GM23338 (cell line): ENCODE measurements at regions not wholly inside any gene's neighbourhood (a gene's known extent, or its start where the extent isn't known, plus 50 kb on each side); places are given as distances from the start of the nearest gene placed in this dataset.
A peak's percentile ranks its signal among the peaks of the same experiment; 100 is the strongest.

Experiments
- ATAC-seq: fragments of 200-7000 bp; cut with Tn5 transposase; 3 replicates; pipeline ENCODE4 v1.9.1; 2020
- DNase-seq: peaks from one replicate; pipeline ENCODE4 v3.0.0-alpha.2; 2015; ENCODE audit warnings: low spot score
- H2AFZ ChIP-seq: fragments of 200-600 bp; sonication (generic); 2 replicates; pipeline ENCODE4 v1.8.0; 2016; ENCODE audit warnings: antibody characterized with exemption, mild to moderate bottlenecking, moderate library complexity
- H3F3A ChIP-seq: fragments of 200-600 bp; sonication (generic); replicated peaks from 2 replicates; pipeline ENCODE4 v1.8.0; 2017; ENCODE audit warnings: antibody characterized with exemption, mixed run types, low read depth
- H3K27ac ChIP-seq: fragments of 200-600 bp; sonication (generic); 2 replicates; pipeline ENCODE4 v1.6.1; 2016; ENCODE audit warnings: low read depth
- H3K27me3 ChIP-seq: fragments of 200-600 bp; sonication (generic); 2 replicates; pipeline ENCODE4 v1.8.0; 2016; ENCODE audit warnings: mild to moderate bottlenecking, mixed run types, moderate library complexity; ENCODE audit not compliant: insufficient read depth
- H3K36me3 ChIP-seq: fragments of 200-600 bp; sonication (generic); 2 replicates; pipeline ENCODE4 v1.8.0; 2016; ENCODE audit warnings: mild to moderate bottlenecking; ENCODE audit not compliant: insufficient read depth
- H3K4me1 ChIP-seq: fragments of 200-600 bp; sonication (generic); 2 replicates; pipeline ENCODE4 v1.8.0; 2016; ENCODE audit warnings: mild to moderate bottlenecking, moderate library complexity; ENCODE audit not compliant: insufficient read depth
- H3K4me2 ChIP-seq: fragments of 200-600 bp; sonication (generic); 2 replicates; pipeline ENCODE4 v1.7.1; 2017; ENCODE audit warnings: mixed run types
- H3K4me3 ChIP-seq: fragments of 200-600 bp; sonication (generic); 2 replicates; pipeline ENCODE4 v1.6.1; 2016; ENCODE audit warnings: mixed run types
- H3K79me2 ChIP-seq: fragments of 200-600 bp; sonication (generic); replicated peaks from 2 replicates; pipeline ENCODE4 v1.8.0; 2017; ENCODE audit warnings: mild to moderate bottlenecking; ENCODE audit not compliant: insufficient read depth
- H3K9me2 ChIP-seq: fragments of 200-600 bp; sonication (generic); 2 replicates; pipeline ENCODE4 v1.8.0; 2017; ENCODE audit not compliant: insufficient read depth
- H4K20me1 ChIP-seq: fragments of 200-600 bp; sonication (generic); replicated peaks from 2 replicates; pipeline ENCODE4 v1.8.0; 2017; ENCODE audit warnings: mild to moderate bottlenecking; ENCODE audit not compliant: insufficient read depth
- H3K27ac Mint-ChIP-seq: 2 replicates; pipeline ENCODE4 v1.8.0; 2020; ENCODE audit warnings: inconsistent platforms, mild to moderate bottlenecking, moderate library complexity, mixed read lengths
- H3K27me3 Mint-ChIP-seq: 3 replicates; pipeline ENCODE4 v1.8.0; 2022; ENCODE audit warnings: low read depth, mild to moderate bottlenecking, moderate library complexity, mixed read lengths, inconsistent platforms; ENCODE audit not compliant: insufficient read depth, poor library complexity
- H3K36me3 Mint-ChIP-seq: 3 replicates; pipeline ENCODE4 v1.8.0; 2021; ENCODE audit warnings: low read depth, mild to moderate bottlenecking, inconsistent platforms, moderate library complexity, mixed read lengths
- H3K4me1 Mint-ChIP-seq: 3 replicates; pipeline ENCODE4 v1.8.0; 2020; ENCODE audit warnings: mild to moderate bottlenecking, inconsistent platforms, mixed read lengths
- H3K4me3 Mint-ChIP-seq: 3 replicates; pipeline ENCODE4 v1.8.0; 2021; ENCODE audit warnings: moderate library complexity, mild to moderate bottlenecking, inconsistent platforms, mixed read lengths
- H3K9me3 Mint-ChIP-seq: 3 replicates; pipeline ENCODE4 v1.8.0; 2020; ENCODE audit warnings: moderate library complexity, mild to moderate bottlenecking, inconsistent platforms, mixed read lengths
- CREB1 ChIP-seq: fragments of 250-450 bp; sonication (Bioruptor Pico); IDR thresholded peaks from 2 replicates; pipeline ENCODE4 v1.5.0; 2020; ENCODE audit warnings: low read depth, mild to moderate bottlenecking, moderate library complexity
- EZH2 ChIP-seq: fragments of 200-600 bp; sonication (generic); IDR thresholded peaks from one replicate; pipeline ENCODE4 v1.8.0; 2017; ENCODE audit warnings: antibody characterized with exemption, mild to moderate bottlenecking, low read depth; ENCODE audit not compliant: unreplicated experiment
- EZH2phosphoT487 ChIP-seq: fragments of 200-600 bp; sonication (generic); IDR thresholded peaks from one replicate; pipeline ENCODE4 v1.8.1; 2018; ENCODE audit warnings: antibody characterized with exemption; ENCODE audit not compliant: unreplicated experiment
- POLR2AphosphoS5 ChIP-seq: IDR thresholded peaks from 2 replicates; pipeline ENCODE4 v1.6.1; 2016; ENCODE audit warnings: antibody characterized with exemption, low read depth
- STAT1 ChIP-seq: IDR thresholded peaks from one replicate; pipeline ENCODE4 v1.6.1; 2016; ENCODE audit warnings: antibody characterized with exemption; ENCODE audit not compliant: unreplicated experiment
- ZNF114 ChIP-seq: fragments of 250-450 bp; sonication (Bioruptor Pico); IDR thresholded peaks from 2 replicates; pipeline ENCODE4 v1.5.0; 2020; ENCODE audit warnings: mild to moderate bottlenecking, moderate library complexity
- ZNF331 ChIP-seq: fragments of 250-450 bp; sonication (Bioruptor Pico); IDR thresholded peaks from 2 replicates; pipeline ENCODE4 v1.5.0; 2020; ENCODE audit warnings: low read depth, mild to moderate bottlenecking, moderate library complexity
- ZNF462 ChIP-seq: fragments of 250-450 bp; sonication (Bioruptor Pico); IDR thresholded peaks from 2 replicates; pipeline ENCODE4 v1.5.0; 2020; ENCODE audit warnings: mild to moderate bottlenecking, moderate library complexity
- TF ChIP-seq, protein P1 (sequence below): IDR thresholded peaks from 2 replicates; pipeline ENCODE4 v1.6.1; 2016; ENCODE audit warnings: antibody characterized with exemption

DNA sequence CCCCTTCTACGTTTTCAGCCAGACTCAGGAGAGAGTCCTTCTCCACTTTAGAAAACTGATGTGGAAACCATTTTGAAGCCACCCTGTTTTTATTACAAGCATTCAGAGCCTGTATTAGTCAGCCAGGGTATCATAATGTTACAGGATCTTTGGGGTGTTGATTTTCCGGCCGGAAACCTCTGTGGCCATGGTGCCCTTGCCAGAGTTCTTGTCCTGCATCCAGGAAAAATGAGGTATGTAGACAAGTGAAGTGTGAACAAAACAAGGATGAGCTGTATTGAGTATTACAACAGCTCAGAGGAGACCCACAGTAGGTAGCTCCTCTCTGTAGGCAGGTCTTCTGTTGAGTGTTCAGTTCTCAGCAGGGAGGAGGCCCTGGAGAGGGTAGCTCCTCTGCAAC is 241.0 kb upstream of the COPS8 start (continued):
- TF ChIP-seq ZNF462 (CRISPR knock-in tag) (no peak), ZNF114 (CRISPR knock-in tag) (no peak), EZH2 (no peak), POLR2AphosphoS5 (no peak), ZNF331 (CRISPR knock-in tag) (no peak), CREB1 (CRISPR knock-in tag) (no peak), EZH2phosphoT487 (no peak), STAT1 (no peak)
- TF ChIP-seq, protein P1, sequence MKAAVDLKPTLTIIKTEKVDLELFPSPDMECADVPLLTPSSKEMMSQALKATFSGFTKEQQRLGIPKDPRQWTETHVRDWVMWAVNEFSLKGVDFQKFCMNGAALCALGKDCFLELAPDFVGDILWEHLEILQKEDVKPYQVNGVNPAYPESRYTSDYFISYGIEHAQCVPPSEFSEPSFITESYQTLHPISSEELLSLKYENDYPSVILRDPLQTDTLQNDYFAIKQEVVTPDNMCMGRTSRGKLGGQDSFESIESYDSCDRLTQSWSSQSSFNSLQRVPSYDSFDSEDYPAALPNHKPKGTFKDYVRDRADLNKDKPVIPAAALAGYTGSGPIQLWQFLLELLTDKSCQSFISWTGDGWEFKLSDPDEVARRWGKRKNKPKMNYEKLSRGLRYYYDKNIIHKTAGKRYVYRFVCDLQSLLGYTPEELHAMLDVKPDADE = no peak

DNA sequence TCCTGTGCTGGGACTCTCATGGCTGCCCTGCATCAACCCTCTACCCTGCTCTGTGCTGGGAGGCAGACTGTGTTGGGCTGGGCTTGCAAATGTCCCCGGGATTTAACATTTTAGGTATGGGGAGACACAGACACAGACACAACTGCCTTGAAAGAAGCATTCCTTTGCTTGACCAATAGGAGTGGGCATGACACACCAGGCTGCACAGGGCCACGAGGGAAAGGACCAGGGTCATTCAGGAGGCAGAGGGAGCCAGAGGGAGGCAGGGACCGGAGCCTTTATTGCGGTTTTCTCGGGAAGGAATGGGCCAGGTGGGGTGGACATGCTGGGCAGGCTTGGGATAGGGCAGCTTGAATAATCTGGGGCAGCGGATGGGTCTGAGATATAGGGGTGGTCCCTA is 238.7 kb upstream of the COPS8 start:
- H3K27ac Mint-ChIP-seq = peak overlapping the region; percentile 58
- peak overlapping the region; percentile 72 for H3K4me2 ChIP-seq
- peaks cover 25% of the 10 kb centered on the region for H3K4me1 ChIP-seq
- peaks cover 41% of the 10 kb centered on the region for H3K36me3 Mint-ChIP-seq
- peak; percentile 56 for ATAC-seq
- H3K27ac ChIP-seq = no peak overlapping the region
- peaks cover 26% of the 10 kb centered on the region for H3K4me1 Mint-ChIP-seq
- H3K4me3 ChIP-seq = peak overlapping the region; percentile 34
- no peaks in the 10 kb centered on the region for H3K27me3 ChIP-seq
- peak overlapping the region; percentile 72; the same call in 1 of the 2 replicates for H2AFZ ChIP-seq
- no peaks in the 10 kb centered on the region; the same call in 1 of the 2 replicates for H3K36me3 ChIP-seq
- no peaks in the 10 kb centered on the region for H4K20me1 ChIP-seq
- no peaks in the 10 kb centered on the region for H3K79me2 ChIP-seq
- peak overlapping the region; percentile 51; the same call in 1 of the 3 replicates for H3K4me3 Mint-ChIP-seq
- DNase-seq = peak; percentile 25
- no peaks in the 10 kb centered on the region for H3F3A ChIP-seq
- peaks cover 27% of the 10 kb centered on the region for H3K27me3 Mint-ChIP-seq
- H3K9me2 ChIP-seq = peaks cover 8% of the 10 kb centered on the region; the same call in 1 of the 2 replicates
- H3K9me3 Mint-ChIP-seq = peaks cover 41% of the 10 kb centered on the region
- TF ChIP-seq STAT1 = no peak
- no peak for TF ChIP-seq CREB1 (CRISPR knock-in tag)
- TF ChIP-seq ZNF462 (CRISPR knock-in tag) = no peak
- no peak for TF ChIP-seq ZNF331 (CRISPR knock-in tag)
